OCI-LY7 (cell line): ENCODE measurements at regions not wholly inside any gene's neighbourhood (a gene's known extent, or its start where the extent isn't known, plus 50 kb on each side); places are given as distances from the start of the nearest gene placed in this dataset.
A peak's percentile ranks its signal among the peaks of the same experiment; 100 is the strongest.

ENCODE experiments used
- BruUV-seq: library from RNA; stranded (reverse); fragments of 400-500 nt; replicated peaks from 2 replicates; lab custom pipeline; 2021; lab: Mats Ljungman, UMichigan
- CTCF ChIA-PET: fragments of 300-600 bp; sonication (Branson Sonifier 250); formaldehyde crosslinking; loops from one replicate; lab custom pipeline; 2022; ENCODE audit warnings: antibody characterized with exemption; ENCODE audit not compliant: unreplicated experiment; lab: Charles Lee
- POLR2A ChIA-PET: fragments of 300-600 bp; sonication (Branson Sonifier 250); formaldehyde crosslinking; loops from one replicate; lab custom pipeline; 2022; ENCODE audit warnings: antibody characterized with exemption; lab: Charles Lee
- DNase-seq: peaks from one replicate; pipeline ENCODE4 v3.0.0-alpha.2; 2015; ENCODE audit warnings: low spot score
- H2AFZ ChIP-seq: fragments of 200-600 bp; sonication (generic), shearing (Covaris generic); 2 replicates; pipeline ENCODE4 v1.6.1; 2014; ENCODE audit warnings: mild to moderate bottlenecking, antibody characterized with exemption, low read length, moderate library complexity
- H3K27ac ChIP-seq: fragments of 200-600 bp; sonication (generic); 2 replicates; pipeline ENCODE4 v1.5.1; 2014; ENCODE audit warnings: mixed run types, low read depth, mild to moderate bottlenecking, moderate library complexity, low read length, inconsistent platforms; ENCODE audit not compliant: poor library complexity, severe bottlenecking
- H3K36me3 ChIP-seq: fragments of 200-600 bp; sonication (generic); 2 replicates; pipeline ENCODE4 v1.6.1; 2014; ENCODE audit warnings: mild to moderate bottlenecking, antibody characterized with exemption, low read length, moderate library complexity, mixed read lengths; ENCODE audit not compliant: insufficient read depth
- H3K4me1 ChIP-seq: fragments of 200-600 bp; sonication (generic); 2 replicates; pipeline ENCODE4 v1.5.1; 2014; ENCODE audit warnings: mild to moderate bottlenecking, low read length; ENCODE audit not compliant: insufficient read depth, poor library complexity, severe bottlenecking
- H3K4me2 ChIP-seq: fragments of 200-600 bp; sonication (generic); 2 replicates; pipeline ENCODE4 v1.6.1; 2014; ENCODE audit warnings: mild to moderate bottlenecking, low read length
- H3K4me3 ChIP-seq: fragments of 200-600 bp; sonication (generic); 2 replicates; pipeline ENCODE4 v1.5.1; 2014; ENCODE audit warnings: mild to moderate bottlenecking, low read depth, low read length; ENCODE audit not compliant: poor library complexity, severe bottlenecking
- H3K79me2 ChIP-seq: fragments of 200-600 bp; sonication (generic); 2 replicates; pipeline ENCODE4 v1.6.1; 2016; ENCODE audit warnings: low read depth, mild to moderate bottlenecking, low read length, moderate library complexity, mixed read lengths; ENCODE audit not compliant: insufficient read depth
- H3K9me2 ChIP-seq: fragments of 200-600 bp; sonication (generic); 2 replicates; pipeline ENCODE4 v1.6.1; 2016; ENCODE audit warnings: mild to moderate bottlenecking, low read length, mixed read lengths; ENCODE audit not compliant: insufficient read depth
- H3K9me3 ChIP-seq: fragments of 200-600 bp; sonication (generic); 2 replicates; pipeline ENCODE4 v1.6.1; 2014; ENCODE audit warnings: mild to moderate bottlenecking, mixed run types, low read length, mixed read lengths
- H4K20me1 ChIP-seq: fragments of 200-600 bp; sonication (generic); 2 replicates; pipeline ENCODE4 v1.6.1; 2014; ENCODE audit warnings: mild to moderate bottlenecking, antibody characterized with exemption, low read length, moderate library complexity, mixed read lengths; ENCODE audit not compliant: insufficient read depth
- CTCF ChIP-seq: fragments of 200-600 bp; sonication (generic); conservative IDR thresholded peaks from 2 replicates; pipeline ENCODE4 v1.5.1; 2014; ENCODE audit warnings: mild to moderate bottlenecking, antibody characterized with exemption, low read length, moderate library complexity, mixed read lengths
- EZH2phosphoT487 ChIP-seq: fragments of 200-600 bp; sonication (generic); IDR thresholded peaks from 2 replicates; pipeline ENCODE4 v1.6.1; 2018; ENCODE audit warnings: low read depth, borderline replicate concordance, mild to moderate bottlenecking, mixed run types, antibody characterized with exemption, low read length, moderate library complexity, mixed read lengths
- intact Hi-C: fragments of 100-400 bp; cut with micrococcal nuclease; formaldehyde crosslinking; loops from one replicate; pipeline ENCODE4 v1.10.0; 2022; ENCODE audit not compliant: unreplicated experiment

GRCh38 chr10:16105082-16105481 is 244.8 kb upstream of the MINDY3 start:
- intact Hi-C loops: no loop called here
- no TSS peak for BruUV-seq

GRCh38 chr10:16116404-16117304 is 256.3 kb upstream of the MINDY3 start:
- POLR2A ChIA-PET: interaction anchor here (0.7 kb wide), 1 partner anchor 409 kb away, joined by 3 read pairs; no protein-coding TSS in a partner anchor
- no peaks in the 10 kb centered on the region for H3K9me3 ChIP-seq
- no peak overlapping the region for H3K4me2 ChIP-seq
- BruUV-seq: no TSS peak
- DNase-seq: peak; percentile 20
- no peak overlapping the region for H3K27ac ChIP-seq
- no peaks in the 10 kb centered on the region for H3K9me2 ChIP-seq
- H3K79me2 ChIP-seq: no peaks in the 10 kb centered on the region
- H4K20me1 ChIP-seq: no peaks in the 10 kb centered on the region
- no peaks in the 10 kb centered on the region for H3K36me3 ChIP-seq
- intact Hi-C loops: loop anchor here (5.0 kb wide), 1 partner anchor 661 kb away; no protein-coding TSS in a partner anchor
- H2AFZ ChIP-seq: no peak overlapping the region
- peak; percentile 75 for TF ChIP-seq CTCF
- no peak for TF ChIP-seq EZH2phosphoT487
- CTCF ChIA-PET: no interaction called here
- H3K4me1 ChIP-seq: no peaks in the 10 kb centered on the region
- no peak overlapping the region for H3K4me3 ChIP-seq

More at GRCh38 chr10:16105082-16105481, 244.8 kb upstream of the MINDY3 start:
- no peak overlapping the region for H3K4me3 ChIP-seq
- no peaks in the 10 kb centered on the region for H3K4me1 ChIP-seq
- H3K79me2 ChIP-seq: no peaks in the 10 kb centered on the region
- H3K27ac ChIP-seq: no peak overlapping the region
- no peaks in the 10 kb centered on the region for H3K9me2 ChIP-seq
- H2AFZ ChIP-seq: no peak overlapping the region
- no peak overlapping the region for H3K4me2 ChIP-seq
- POLR2A ChIA-PET: no interaction called here
- no peak for TF ChIP-seq CTCF
- no peak for TF ChIP-seq EZH2phosphoT487
- H3K36me3 ChIP-seq: no peaks in the 10 kb centered on the region
- no peaks in the 10 kb centered on the region for H3K9me3 ChIP-seq
- H4K20me1 ChIP-seq: no peaks in the 10 kb centered on the region
- CTCF ChIA-PET: no interaction called here
- DNase-seq: no peak

GRCh38 chr10:16117305-16117695 is 257.0 kb upstream of the MINDY3 start:
- no peaks in the 10 kb centered on the region for H3K36me3 ChIP-seq
- H4K20me1 ChIP-seq: no peaks in the 10 kb centered on the region
- H3K9me2 ChIP-seq: no peaks in the 10 kb centered on the region
- no peak overlapping the region for H3K4me3 ChIP-seq
- H3K4me1 ChIP-seq: no peaks in the 10 kb centered on the region
- BruUV-seq: no TSS peak
- no peak overlapping the region for H3K27ac ChIP-seq
- no peak overlapping the region for H2AFZ ChIP-seq
- no peak for DNase-seq
- no peak overlapping the region for H3K4me2 ChIP-seq
- ChIA-PET CTCF (no interaction called here), POLR2A (interaction anchor here (0.7 kb wide), 1 partner anchor 408 kb away, joined by 3 read pairs; no protein-coding TSS in a partner anchor)
- H3K9me3 ChIP-seq: no peaks in the 10 kb centered on the region
- H3K79me2 ChIP-seq: no peaks in the 10 kb centered on the region
- TF ChIP-seq EZH2phosphoT487 (no peak), CTCF (no peak)
- intact Hi-C loops: loop anchor here (5.0 kb wide), 1 partner anchor 660 kb away; no protein-coding TSS in a partner anchor
